Fibroblast of lung (primary cell): ENCODE measurements at regions not wholly inside any gene's neighbourhood (a gene's known extent, or its start where the extent isn't known, plus 50 kb on each side); places are given as distances from the start of the nearest gene placed in this dataset.

ENCODE experiments used
- CTCF ChIP-seq, 2 donors: IDR thresholded peaks in 1 of 2; conservative IDR thresholded peaks in 1 of 2; 1 replicate in 1 of 2; 2 replicates in 1 of 2; pipeline ENCODE4 v1.5.1; 2011 to 2012; ENCODE audit warnings: low read length in 2 of 2, control low read depth in 1 of 2, inconsistent platforms in 1 of 2, low read depth in 1 of 2, mild to moderate bottlenecking in 1 of 2
- EZH2 ChIP-seq: IDR thresholded peaks from 2 replicates; pipeline ENCODE4 v1.5.1; 2012; ENCODE audit warnings: low read length, control low read depth, mild to moderate bottlenecking; ENCODE audit errors: missing control alignments

GRCh38 chr4:166228112-166228511, 355.1 kb downstream of the TLL1 start:
- TF ChIP-seq CTCF (conservative IDR thresholded peaks at IDR 0.05 in 1 of 2, IDR thresholded peaks at IDR 0.05 in 1 of 2; ENCODE audit: low read depth in 1 of 2, low read length in 2 of 2) (no peak), EZH2 (no peak)
